ENCODE measurements at regions not wholly inside any gene's neighbourhood (a gene's known extent, or its start where the extent isn't known, plus 50 kb on each side); places are given as distances from the start of the nearest gene placed in this dataset.

- no peak for TF ChIP-seq CTCF (optimal IDR thresholded peaks at IDR 0.05 in 1 of 3, IDR thresholded peaks at IDR 0.05 in 1 of 3, conservative IDR thresholded peaks at IDR 0.05 in 1 of 3; ENCODE audit: extremely low read depth in 1 of 3, insufficient read depth in 2 of 3, low read length in 3 of 3)
- no peak for TF ChIP-seq EZH2 (IDR thresholded peaks at IDR 0.05; ENCODE audit: low read length)
These were observed 1656.5 kb downstream of the EFNA5 start for GRCh38 chr5:106014262-106014661.
